GM18951 (cell line): ENCODE measurements at regions not wholly inside any gene's neighbourhood (a gene's known extent, or its start where the extent isn't known, plus 50 kb on each side); places are given as distances from the start of the nearest gene placed in this dataset.

Experiments
- POLR2A ChIP-seq: IDR thresholded peaks from 4 replicates; pipeline ENCODE4 v1.6.1; 2011; ENCODE audit warnings: mild to moderate bottlenecking; ENCODE audit not compliant: insufficient read length, insufficient read depth; ENCODE audit errors: extremely low read depth
- in situ Hi-C: fragments of 300-500 bp; cut with MboI; formaldehyde crosslinking; loops from one replicate; pipeline ENCODE4 v1.12.0; 2022; ENCODE audit warnings: low sequenced_read_pairs, mixed read lengths, inconsistent platforms; ENCODE audit not compliant: unreplicated experiment

GRCh38 chr6:19102936-19103335 lies 715.8 kb downstream of the RNF144B start:
- in situ Hi-C loops: no loop called here
- TF ChIP-seq POLR2A: no peak

- in situ Hi-C loops: no loop called here
- no peak for TF ChIP-seq POLR2A
Observed at GRCh38 chr6:19107468-19107867, 720.3 kb downstream of the RNF144B start.

- TF ChIP-seq POLR2A: no peak
- in situ Hi-C loops: no loop called here
Observed at GRCh38 chr6:19121521-19121920, 715.6 kb upstream of the ID4 start.

GRCh38 chr6:19127081-19127480 lies 710.1 kb upstream of the ID4 start:
- no peak for TF ChIP-seq POLR2A
- in situ Hi-C loops: no loop called here

- no peak for TF ChIP-seq POLR2A
- in situ Hi-C loops: no loop called here
Observed at GRCh38 chr6:19128701-19129100, 708.5 kb upstream of the ID4 start.

- no peak for TF ChIP-seq POLR2A
- in situ Hi-C loops: no loop called here
Observed at GRCh38 chr6:19135706-19136105, 701.5 kb upstream of the ID4 start.

- no peak for TF ChIP-seq POLR2A
- in situ Hi-C loops: no loop called here
Observed at GRCh38 chr6:19137505-19137904, 699.7 kb upstream of the ID4 start.

GRCh38 chr6:19142275-19142674 lies 694.9 kb upstream of the ID4 start:
- in situ Hi-C loops: no loop called here
- TF ChIP-seq POLR2A: no peak

- no peak for TF ChIP-seq POLR2A
- in situ Hi-C loops: no loop called here
Observed at GRCh38 chr6:19150307-19150706, 686.9 kb upstream of the ID4 start.

- TF ChIP-seq POLR2A: no peak
- in situ Hi-C loops: no loop called here
Observed at GRCh38 chr6:19153270-19153980, 683.7 kb upstream of the ID4 start.

- in situ Hi-C loops: no loop called here
- TF ChIP-seq POLR2A: no peak
Observed at GRCh38 chr6:19153981-19154295, 683.2 kb upstream of the ID4 start.

GRCh38 chr6:19156443-19156842 lies 680.7 kb upstream of the ID4 start:
- no peak for TF ChIP-seq POLR2A
- in situ Hi-C loops: no loop called here

- in situ Hi-C loops: no loop called here
- TF ChIP-seq POLR2A: no peak
Observed at GRCh38 chr6:19157486-19157885, 679.7 kb upstream of the ID4 start.

GRCh38 chr6:19158586-19158985 lies 678.6 kb upstream of the ID4 start:
- in situ Hi-C loops: no loop called here
- TF ChIP-seq POLR2A: no peak

GRCh38 chr6:19159089-19159488 lies 678.1 kb upstream of the ID4 start:
- no peak for TF ChIP-seq POLR2A
- in situ Hi-C loops: no loop called here
